ENCODE measurements at regions not wholly inside any gene's neighbourhood (a gene's known extent, or its start where the extent isn't known, plus 50 kb on each side); places are given as distances from the start of the nearest gene placed in this dataset.
A peak's percentile ranks its signal among the peaks of the same experiment; 100 is the strongest.

- no peaks in the 10 kb centered on the region for H3K36me3 ChIP-seq (ENCODE audit: control insufficient read depth in 2 of 3, insufficient read depth in 3 of 3, low read length in 3 of 3)
- H3K4me1 ChIP-seq (ENCODE audit: control insufficient read depth in 2 of 3, insufficient read depth in 2 of 3, low read depth in 1 of 3, low read length in 3 of 3): peaks cover 0 to 3% (median 0%) of the 10 kb centered on the region in 3 donors
- DNase-seq (no peak), FAIRE-seq (no peak)
- no peaks in the 10 kb centered on the region for H3K27me3 ChIP-seq (ENCODE audit: control insufficient read depth, insufficient read depth, low read length)
- H3K27ac ChIP-seq (ENCODE audit: low read depth in 2 of 2, low read length in 2 of 2): no peak overlapping the region
- no peak overlapping the region for H3K4me3 ChIP-seq (ENCODE audit: low read length in 3 of 3)
- H3K9ac ChIP-seq (ENCODE audit: low read length in 3 of 3): no peak overlapping the region
- H3K9me3 ChIP-seq (ENCODE audit: control insufficient read depth in 2 of 3, insufficient read depth in 1 of 3, low read length in 3 of 3): no peaks in the 10 kb centered on the region
- intact Hi-C loops (cut with DNase I): no loop called here
- no peak for TF ChIP-seq CTCF (IDR thresholded peaks at IDR 0.05; ENCODE audit: borderline replicate concordance, extremely low read depth, insufficient read depth)
Observed at GRCh38 chr2:172223601-172224054, 120.9 kb upstream of the DLX2 start.

GRCh38 chr2:172225786-172226185 is 123.1 kb upstream of the DLX2 start:
- H3K27me3 ChIP-seq (ENCODE audit: control insufficient read depth, insufficient read depth, low read length): no peaks in the 10 kb centered on the region

GRCh38 chr2:172226244-172227061 is 123.8 kb upstream of the DLX2 start:
- FAIRE-seq (no peak), DNase-seq (no peak)
- Histone ChIP-seq H3K27me3 (ENCODE audit: control insufficient read depth, insufficient read depth, low read length) (no peaks in the 10 kb centered on the region), H3K9ac (ENCODE audit: low read length in 3 of 3) (no peak overlapping the region), H3K4me1 (ENCODE audit: control insufficient read depth in 2 of 3, insufficient read depth in 2 of 3, low read depth in 1 of 3, low read length in 3 of 3) (peaks cover 0 to 3% (median 0%) of the 10 kb centered on the region in 3 donors), H3K36me3 (ENCODE audit: control insufficient read depth in 2 of 3, insufficient read depth in 3 of 3, low read length in 3 of 3) (no peaks in the 10 kb centered on the region), H3K27ac (ENCODE audit: low read depth in 2 of 2, low read length in 2 of 2) (no peak overlapping the region), H3K4me3 (ENCODE audit: low read length in 3 of 3) (no peak overlapping the region), H3K9me3 (ENCODE audit: control insufficient read depth in 2 of 3, insufficient read depth in 1 of 3, low read length in 3 of 3) (no peaks in the 10 kb centered on the region)
- TF ChIP-seq CTCF (IDR thresholded peaks at IDR 0.05; ENCODE audit: borderline replicate concordance, extremely low read depth, insufficient read depth): peak; percentile 13
- intact Hi-C loops (cut with DNase I): no loop called here

More at GRCh38 chr2:172225786-172226185, 123.1 kb upstream of the DLX2 start:
- Histone ChIP-seq H3K4me3 (ENCODE audit: low read length in 3 of 3) (no peak overlapping the region), H3K36me3 (ENCODE audit: control insufficient read depth in 2 of 3, insufficient read depth in 3 of 3, low read length in 3 of 3) (no peaks in the 10 kb centered on the region), H3K9ac (ENCODE audit: low read length in 3 of 3) (no peak overlapping the region), H3K4me1 (ENCODE audit: control insufficient read depth in 2 of 3, insufficient read depth in 2 of 3, low read depth in 1 of 3, low read length in 3 of 3) (peaks cover 0 to 3% (median 0%) of the 10 kb centered on the region in 3 donors), H3K9me3 (ENCODE audit: control insufficient read depth in 2 of 3, insufficient read depth in 1 of 3, low read length in 3 of 3) (no peaks in the 10 kb centered on the region), H3K27ac (ENCODE audit: low read depth in 2 of 2, low read length in 2 of 2) (no peak overlapping the region)
- FAIRE-seq: no peak
- TF ChIP-seq CTCF (IDR thresholded peaks at IDR 0.05; ENCODE audit: borderline replicate concordance, extremely low read depth, insufficient read depth): no peak
- intact Hi-C loops (cut with DNase I): no loop called here
- no peak for DNase-seq
